OCI-LY1 (cell line): ENCODE measurements at regions not wholly inside any gene's neighbourhood (a gene's known extent, or its start where the extent isn't known, plus 50 kb on each side); places are given as distances from the start of the nearest gene placed in this dataset.

Source experiments
- EZH2 ChIP-seq: fragments of 200-600 bp; sonication (generic), shearing (Covaris generic); IDR thresholded peaks from 2 replicates; pipeline ENCODE4 v1.8.0; 2017; ENCODE audit warnings: borderline replicate concordance, mixed run types, mild to moderate bottlenecking, antibody characterized with exemption, low read length, moderate library complexity, mixed read lengths
- TF ChIP-seq, protein P1 (sequence below): fragments of 200-600 bp; sonication (generic), shearing (Covaris generic); IDR thresholded peaks from 2 replicates; pipeline ENCODE4 v1.5.1; 2017; ENCODE audit warnings: mild to moderate bottlenecking, antibody characterized with exemption, low read length, moderate library complexity, mixed read lengths

- TF ChIP-seq, protein P1, sequence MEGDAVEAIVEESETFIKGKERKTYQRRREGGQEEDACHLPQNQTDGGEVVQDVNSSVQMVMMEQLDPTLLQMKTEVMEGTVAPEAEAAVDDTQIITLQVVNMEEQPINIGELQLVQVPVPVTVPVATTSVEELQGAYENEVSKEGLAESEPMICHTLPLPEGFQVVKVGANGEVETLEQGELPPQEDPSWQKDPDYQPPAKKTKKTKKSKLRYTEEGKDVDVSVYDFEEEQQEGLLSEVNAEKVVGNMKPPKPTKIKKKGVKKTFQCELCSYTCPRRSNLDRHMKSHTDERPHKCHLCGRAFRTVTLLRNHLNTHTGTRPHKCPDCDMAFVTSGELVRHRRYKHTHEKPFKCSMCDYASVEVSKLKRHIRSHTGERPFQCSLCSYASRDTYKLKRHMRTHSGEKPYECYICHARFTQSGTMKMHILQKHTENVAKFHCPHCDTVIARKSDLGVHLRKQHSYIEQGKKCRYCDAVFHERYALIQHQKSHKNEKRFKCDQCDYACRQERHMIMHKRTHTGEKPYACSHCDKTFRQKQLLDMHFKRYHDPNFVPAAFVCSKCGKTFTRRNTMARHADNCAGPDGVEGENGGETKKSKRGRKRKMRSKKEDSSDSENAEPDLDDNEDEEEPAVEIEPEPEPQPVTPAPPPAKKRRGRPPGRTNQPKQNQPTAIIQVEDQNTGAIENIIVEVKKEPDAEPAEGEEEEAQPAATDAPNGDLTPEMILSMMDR, result no peak
- no peak for TF ChIP-seq EZH2
These were observed 224.5 kb upstream of the SNX7 start for GRCh38 chr1:98437011-98437410.
